NCI-H146 (cell line): ENCODE measurements at regions not wholly inside any gene's neighbourhood (a gene's known extent, or its start where the extent isn't known, plus 50 kb on each side); places are given as distances from the start of the nearest gene placed in this dataset.

Experiments used
- DNase-seq: peaks from one replicate; lab custom pipeline; 2025; lab: John Stamatoyannopoulos, UW

DNA sequence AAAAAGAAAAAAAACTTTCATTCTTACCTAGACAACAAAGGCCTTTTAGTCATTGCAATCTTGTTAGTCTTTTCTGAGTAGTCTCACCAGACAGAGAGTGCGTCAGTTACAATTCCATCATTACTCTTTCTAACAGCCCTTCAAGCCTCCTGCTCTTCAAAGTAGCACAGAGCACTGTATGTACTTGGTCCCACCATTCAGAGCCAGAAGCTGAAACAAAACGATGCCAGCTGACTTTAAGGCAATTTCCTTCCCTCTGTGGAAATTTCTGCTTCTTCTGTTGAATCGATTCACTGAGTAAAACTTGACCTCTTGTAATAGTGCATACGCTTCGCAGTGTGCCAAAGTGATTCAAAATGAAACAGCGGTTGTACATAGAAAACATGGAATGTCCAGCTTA, 57.7 kb upstream of the TENM3 start:
- DNase-seq = no peak

DNA sequence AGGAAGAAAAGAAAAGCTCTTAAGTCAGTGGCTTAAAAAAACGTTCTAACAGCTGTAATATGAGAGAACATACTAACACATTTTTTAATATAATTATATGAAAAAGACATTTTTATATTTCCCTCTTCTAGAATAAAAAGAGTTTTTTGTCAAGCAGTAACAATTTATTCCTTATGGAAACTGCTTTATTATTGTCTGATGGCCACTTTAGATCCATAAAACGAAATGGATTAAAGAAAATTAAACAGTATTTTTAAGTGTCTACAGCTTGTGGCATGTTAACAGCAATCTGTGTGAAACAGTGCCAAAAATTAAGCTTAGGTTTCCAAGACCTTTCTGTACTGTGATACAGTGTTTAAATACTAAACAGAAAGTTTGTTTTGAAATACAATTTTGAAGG, 55.5 kb upstream of the TENM3 start:
- no peak for DNase-seq

DNA sequence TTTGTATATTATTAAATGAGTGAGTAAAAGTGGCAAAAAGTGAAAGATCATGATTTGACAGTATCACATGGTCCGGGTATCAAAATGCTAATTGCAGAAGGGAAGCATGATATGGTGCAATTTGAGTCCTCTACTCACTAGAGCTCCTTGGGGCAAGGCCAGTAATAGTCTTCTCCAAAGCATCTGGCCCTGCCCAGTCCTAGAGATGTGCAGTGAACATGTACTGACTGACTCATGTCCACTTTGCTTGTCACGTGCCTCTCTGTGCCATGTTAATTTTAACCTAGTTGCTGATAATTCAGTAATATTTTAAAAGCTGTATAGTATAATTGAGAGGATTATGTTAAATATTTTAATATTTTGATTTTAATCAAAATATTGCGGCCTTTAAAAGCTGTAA, 54.6 kb upstream of the TENM3 start:
- DNase-seq = no peak

DNA sequence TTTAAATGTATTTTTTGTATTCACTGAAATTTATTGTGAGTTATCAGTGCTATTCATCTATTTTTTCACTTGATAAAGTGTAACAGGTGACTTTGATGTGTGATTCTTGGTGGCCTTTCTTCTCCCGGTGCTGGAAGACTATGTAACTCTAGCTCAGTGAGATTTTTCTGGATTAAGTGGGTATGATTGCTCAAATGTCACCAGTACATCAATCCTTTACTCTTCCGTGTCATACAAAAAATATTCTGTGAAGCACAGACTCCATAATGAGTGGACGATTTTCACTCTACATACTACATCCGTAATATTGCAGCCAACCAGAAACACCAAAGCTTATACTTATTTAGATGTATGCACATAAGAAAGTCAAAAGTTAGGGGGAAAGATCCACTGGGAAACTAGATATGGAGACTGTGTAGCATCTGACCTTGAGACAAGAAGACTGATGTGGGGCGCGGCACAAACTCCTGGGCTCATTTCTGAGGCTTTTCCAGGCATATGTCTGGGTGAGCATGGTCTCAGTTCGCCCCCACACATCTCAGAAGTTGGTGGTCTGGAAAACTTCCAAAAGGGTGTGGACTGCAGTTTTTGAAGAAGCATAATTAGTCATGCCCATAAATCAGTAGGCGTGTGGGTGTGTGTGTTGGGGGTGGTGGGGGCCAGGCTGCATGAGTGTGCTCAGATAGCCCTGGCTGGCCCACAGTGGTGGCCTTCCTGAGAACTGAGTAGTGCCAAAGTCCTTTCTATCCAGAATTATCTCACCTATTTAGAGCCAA, 53.9 kb upstream of the TENM3 start:
- no peak for DNase-seq

DNA sequence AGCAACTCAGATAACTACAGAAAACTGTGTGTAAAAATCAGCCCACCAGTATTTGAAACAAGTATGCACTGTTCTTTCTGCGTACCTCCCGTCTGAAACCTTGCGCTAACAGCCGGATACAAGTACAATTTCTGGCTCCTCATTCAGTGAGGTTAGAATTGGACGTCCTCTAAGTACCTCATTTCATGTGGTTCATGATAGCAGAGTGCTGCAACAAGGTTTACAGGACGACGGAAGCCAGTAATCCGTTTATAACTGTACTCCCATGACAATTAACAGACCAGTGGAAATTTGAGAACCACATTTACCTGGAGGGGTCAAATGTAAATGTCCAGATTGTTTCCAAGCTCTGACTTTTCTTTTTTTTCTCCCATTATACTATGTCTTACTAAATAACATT, 52.9 kb upstream of the TENM3 start:
- DNase-seq = no peak

DNA sequence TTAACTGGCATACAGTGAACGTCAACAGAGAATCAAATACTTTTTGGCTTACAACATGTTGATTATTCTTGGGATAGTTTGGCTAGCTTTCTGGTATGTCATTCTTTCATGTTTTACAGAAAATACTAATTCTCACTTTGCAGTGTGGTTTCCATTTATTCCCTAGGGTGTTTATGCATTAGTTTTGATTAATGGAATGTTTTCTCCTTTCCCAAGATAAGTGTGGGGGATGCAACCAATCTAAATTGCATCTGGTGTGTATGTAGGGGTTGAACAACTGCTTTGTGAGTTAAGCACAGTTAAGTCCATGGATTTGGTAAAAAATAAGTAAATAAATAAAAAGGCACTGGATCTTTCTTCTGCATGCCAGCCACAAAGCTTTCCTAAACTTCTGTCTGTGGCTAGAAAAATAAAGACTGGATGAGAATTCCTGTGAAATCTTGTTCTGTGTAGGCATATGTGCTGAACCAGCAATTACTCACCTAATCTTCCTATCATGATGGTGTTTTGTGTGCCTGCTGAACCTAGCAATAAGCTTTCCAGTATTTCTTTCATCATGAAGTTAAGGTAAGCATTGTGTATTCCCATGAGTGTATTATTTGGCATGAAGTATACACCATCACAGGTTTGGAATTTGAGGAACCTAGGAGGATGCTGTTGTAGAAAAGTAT, 50.6 kb upstream of the TENM3 start:
- no peak for DNase-seq

DNA sequence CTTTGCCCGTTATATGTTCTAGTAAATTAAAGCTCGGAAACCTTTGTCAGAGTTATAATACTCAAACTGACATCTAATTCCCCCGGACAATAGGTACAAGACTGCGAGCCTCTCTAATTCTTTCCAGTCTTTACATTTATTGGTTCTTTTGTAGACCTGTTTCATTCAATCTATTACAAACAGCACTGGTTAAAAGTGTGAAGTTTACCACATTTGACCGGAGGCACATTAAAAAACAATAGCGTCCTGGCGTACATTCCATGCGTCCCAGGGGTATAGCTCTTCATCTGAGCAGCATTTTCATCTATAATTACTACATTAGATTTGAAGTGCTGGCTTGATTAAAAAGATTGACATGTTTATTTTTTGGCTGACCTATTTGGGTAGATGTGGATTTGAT, 49.9 kb upstream of the TENM3 start:
- DNase-seq = no peak
